ENCODE measurements at regions not wholly inside any gene's neighbourhood (a gene's known extent, or its start where the extent isn't known, plus 50 kb on each side); places are given as distances from the start of the nearest gene placed in this dataset.

DNA sequence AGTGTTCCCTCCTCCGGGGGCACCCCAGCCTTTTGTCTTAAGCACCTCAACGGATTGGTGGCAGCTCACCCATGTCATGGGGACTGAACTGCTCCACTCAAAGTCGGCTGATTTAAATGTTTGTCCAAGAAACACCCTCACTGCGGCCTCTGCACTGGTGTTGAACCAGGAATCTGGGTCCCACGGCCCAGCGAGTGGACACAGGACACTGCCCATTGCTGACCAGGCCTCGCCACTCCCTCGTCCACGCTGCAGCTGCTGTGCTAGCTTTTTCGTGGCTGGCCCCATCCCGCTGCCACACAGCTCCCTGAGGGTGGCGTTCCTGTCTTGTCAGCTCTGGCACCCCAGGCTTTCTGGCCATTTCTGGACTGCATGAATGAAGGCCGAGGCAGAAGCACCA is 646.2 kb downstream of the BRD1 start:
- no peak for DNase-seq (ENCODE audit: low read depth in 3 of 3)

DNA sequence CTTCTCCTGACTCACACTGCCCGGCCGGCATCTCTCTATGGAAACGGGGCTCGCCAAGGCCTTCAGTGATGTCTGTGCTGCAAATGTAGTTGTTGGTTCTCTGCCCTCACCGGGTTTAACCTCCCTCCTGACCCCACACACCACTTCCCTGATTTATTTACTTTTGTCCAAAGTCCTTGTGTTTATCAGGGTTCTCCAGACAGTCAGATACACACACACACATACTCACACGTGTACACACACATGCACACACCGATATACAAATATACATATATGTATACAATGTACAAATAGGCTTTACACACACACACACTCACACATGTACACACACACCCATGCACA is 647.0 kb downstream of the BRD1 start:
- DNase-seq (ENCODE audit: low read depth in 3 of 3), result no peak

DNA sequence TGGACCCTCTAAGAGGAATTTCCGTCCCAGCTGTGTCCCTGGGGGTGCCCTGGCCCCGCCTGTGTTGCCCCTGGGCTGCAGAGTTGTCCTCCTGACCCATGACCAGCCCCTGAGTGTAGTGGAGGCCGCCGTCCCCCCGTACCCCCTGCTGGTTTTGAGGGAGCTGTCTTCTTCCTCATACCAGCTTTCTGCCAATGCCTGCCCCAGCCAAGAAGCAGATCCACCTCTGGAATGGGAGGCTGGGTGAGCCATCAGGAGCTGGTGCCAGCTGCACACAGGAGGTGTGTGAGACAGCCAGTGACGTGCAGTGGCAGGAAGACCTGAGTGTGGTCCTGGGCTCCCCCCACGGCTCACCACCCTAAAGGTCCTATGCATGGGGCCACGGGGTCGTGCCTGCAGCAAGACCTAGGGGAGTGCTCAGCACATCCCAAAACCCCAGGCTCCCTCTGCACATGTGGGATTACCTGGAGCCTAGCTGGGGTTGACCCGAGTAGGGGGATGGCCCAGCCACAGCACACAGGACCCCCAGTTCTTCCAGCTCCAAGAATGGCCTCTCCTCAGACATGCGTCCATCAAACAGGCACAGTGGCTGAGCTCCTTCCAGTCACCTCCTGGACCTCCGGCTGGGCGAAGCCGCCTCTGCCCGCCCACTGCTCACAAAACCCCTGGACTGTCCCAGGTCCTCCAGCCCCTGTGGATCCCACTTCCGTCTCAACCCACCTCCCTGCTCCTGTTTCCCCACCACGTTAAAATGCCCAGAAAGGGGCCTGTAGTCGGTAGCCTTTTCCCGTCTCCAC is 647.6 kb downstream of the BRD1 start:
- no peak for DNase-seq (ENCODE audit: low read depth in 3 of 3)

DNA sequence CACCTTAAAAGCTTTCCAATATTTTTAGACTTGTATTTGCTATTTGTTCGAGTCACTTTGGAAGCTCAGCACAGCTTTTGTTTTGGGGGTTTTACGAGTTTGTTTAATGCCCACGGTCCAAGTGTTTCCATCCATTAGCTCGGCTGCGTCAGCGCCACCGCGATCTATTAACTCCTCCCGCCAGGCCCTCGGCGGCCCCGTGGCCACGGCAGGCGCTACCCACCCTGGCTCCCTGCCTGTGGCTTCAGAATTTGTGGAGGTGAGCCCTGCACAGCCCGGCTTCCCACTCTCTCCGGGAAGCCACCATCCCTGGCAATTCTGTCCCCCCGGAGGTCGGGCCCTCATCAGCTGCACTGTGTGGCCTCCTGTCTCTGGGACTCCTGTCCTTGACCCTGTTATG is 648.5 kb downstream of the BRD1 start:
- DNase-seq (ENCODE audit: low read depth in 3 of 3), result no peak

DNA sequence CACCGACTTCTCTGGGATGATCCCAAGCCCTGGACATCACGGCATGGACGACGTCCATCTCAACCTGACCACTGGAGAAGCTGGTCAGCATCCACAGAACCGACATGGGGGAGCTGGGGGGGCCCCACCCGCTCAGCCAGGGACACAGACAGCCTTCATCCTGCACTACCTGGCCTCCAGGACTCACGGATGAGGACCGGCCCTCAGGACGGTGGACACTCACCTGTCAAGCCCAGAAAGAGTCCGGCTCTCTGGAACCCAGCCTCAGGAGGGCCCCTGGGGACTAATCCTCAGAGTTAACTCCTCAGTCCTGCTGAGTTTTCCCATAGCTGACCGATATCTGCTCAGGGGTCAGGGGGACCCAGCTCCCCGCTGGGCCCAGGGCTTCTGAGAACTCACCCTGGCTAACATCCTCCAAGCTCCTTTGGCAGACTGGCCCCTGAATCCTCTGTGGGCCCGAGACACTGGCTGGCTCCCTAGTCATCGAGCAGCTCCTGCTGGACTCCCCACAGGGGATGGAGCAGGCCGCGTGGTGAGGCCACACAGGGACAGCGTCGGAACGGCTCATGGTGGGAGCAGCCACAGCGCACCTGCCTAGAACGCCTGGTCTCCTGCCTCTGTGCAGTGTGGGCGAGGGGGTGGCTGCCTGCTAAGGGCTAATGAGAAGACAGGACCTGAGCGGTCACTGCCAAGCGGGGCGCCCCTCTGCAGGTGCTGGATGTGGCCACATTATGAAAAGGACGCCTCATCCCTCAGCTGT is 649.2 kb downstream of the BRD1 start:
- DNase-seq (ENCODE audit: low read depth in 3 of 3), result no peak

DNA sequence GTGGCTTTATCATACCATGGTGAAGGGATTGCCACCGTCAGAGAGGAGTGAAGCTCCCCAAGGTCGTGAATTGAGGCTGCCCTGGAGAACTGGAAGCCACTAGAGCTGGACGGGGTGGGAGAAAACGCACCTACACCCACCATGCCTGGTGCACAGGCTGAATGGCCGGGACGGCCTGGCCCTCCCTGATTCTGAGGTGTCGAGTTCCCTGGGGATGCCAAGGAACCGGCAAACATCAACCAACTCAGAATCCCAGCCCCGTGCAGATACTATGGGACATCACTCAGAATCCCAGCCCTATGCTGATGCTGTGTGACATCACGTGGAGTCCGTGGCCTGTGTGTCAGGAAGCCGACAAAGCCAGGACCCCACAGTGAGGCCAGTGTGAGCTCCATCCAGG is 650.0 kb downstream of the BRD1 start:
- no peak for DNase-seq (ENCODE audit: low read depth in 3 of 3)

DNA sequence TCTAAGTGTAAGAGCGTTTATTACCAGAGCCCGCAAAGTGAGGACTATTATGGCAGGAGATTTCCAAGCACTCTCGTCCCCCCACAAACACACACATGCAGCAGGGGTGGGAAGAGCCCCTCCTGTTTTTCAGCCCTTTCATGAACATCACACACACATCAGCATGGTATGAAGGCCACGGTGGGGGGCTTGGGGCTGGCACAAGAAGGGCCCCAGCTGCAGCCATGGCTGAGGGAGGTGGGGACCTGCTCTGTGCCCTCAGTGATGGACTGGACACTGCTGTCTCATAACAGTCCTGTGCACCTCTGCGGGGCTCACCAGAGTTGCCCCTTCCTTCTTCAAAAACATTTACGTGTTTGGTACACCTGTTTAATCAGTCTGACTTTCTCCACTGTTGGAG is 650.7 kb downstream of the BRD1 start:
- no peak for DNase-seq (ENCODE audit: low read depth in 3 of 3)

DNA sequence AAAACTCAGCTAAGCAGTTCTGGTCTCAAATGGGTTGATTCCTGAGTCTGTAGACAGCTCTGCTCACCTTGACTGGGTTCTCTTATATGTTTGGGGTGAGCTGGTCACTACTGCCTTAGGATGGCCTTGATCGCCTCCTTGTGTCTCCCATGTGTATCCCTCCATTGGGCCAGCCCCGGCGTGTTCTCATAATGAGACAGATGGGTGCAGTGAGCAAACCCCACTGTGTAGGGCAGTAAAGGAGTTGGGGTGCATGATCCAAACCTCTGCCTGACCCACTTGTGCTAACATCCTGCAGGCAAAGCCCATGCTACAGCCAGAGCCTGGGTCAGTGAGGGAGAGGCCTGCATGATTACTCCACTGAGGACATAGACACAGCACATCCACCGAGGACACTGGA is 657.6 kb downstream of the BRD1 start:
- no peak for DNase-seq (ENCODE audit: low read depth in 3 of 3)

DNA sequence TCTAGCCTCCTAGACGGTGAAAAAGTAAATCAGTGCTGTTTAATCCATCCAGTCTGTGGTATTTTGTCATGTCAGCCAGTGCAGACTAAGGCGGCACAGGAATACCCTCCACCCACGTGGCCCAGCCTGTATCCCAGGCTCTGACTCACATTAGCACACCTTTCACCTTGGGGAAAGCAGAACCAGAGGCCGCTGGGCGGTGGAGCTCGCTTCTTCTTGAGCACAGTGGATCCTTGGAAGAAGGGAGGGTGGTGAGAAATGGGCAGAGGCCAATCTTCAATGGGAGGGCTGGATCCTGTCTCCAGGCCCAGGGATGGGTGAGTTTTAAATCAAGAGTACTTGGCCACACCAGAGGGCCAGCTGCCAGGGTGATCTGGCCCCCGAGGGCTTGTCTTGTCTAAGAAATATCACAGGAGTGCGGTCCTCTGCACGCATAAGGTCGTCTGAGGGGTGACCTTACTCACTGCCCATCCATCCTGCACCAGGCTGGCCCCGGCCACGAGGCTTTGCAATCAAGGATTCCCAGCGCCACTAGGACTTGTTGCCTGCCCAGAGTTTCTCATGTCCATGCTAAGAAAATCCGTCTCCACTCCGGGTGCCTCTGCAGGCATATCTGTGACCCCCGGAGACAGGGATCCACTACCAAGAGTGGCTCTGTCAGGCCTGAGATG is 658.5 kb downstream of the BRD1 start:
- no peak for DNase-seq (ENCODE audit: low read depth in 3 of 3)

DNA sequence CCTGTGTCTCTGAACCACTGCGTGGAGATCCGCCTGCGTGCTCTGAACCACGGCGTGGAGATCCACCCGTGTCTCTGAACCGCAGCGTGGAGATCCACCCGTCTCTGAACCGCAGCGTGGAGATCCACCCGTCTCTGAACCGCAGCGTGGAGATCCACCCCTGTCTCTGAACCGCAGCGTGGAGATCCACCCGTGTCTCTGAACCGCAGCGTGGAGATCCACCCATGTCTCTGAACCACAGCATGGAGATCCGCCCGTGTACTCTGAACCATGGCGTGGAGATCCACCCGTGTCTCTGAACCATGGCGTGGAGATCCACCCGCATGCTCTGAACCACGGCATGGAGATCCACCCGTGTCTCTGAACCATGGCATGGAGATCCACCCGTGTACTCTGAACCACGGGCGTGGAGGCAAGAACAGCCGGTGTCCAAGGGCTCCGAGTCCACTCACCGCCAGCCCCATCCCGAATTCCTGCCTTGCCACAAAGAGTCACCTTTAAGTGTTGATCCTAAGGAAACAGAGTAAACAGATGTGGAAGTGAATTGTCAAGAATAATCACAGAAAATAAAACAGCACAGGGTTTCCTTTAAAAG is 659.4 kb downstream of the BRD1 start:
- DNase-seq (ENCODE audit: low read depth in 3 of 3), result no peak

DNA sequence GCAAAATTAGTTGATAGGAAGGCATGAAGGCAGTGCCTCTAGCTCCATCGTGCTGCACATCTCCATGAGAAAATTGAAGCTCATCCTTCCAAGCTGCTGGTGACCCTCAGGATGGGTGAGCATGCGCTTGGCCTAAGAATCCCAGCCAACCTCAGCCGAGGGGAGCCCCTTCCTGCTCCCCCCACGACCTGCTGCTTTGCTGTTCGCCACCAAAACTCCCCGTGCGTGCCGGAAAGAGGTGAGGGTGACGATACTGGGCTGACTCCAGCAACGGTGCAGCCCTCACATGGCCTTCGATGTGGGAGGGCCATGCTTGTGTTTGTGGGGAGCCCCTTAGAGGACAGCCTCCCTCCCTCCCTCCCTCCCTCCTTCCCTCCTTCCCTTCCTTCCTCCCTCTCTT is 660.9 kb downstream of the BRD1 start:
- DNase-seq (ENCODE audit: low read depth in 3 of 3), result no peak

DNA sequence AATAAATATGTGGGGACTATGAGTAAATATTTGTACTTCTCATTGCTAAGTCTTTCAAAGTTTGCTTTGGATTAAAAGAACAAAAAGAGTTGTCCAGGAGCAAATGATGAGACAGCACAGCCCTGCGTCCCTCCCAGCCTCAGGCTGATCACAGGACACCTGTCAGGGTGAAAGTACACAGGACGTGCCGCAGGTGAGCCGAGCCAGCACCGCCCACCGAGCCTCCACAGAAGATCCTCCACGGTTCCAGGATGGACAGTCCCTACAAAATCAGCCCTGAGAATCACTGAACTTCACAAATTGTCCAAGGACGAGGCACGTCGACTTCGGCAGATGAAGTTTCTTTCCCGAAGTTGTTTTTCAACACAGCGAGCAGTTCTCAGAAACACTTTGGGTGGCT is 661.5 kb downstream of the BRD1 start:
- DNase-seq (ENCODE audit: low read depth in 3 of 3), result no peak

DNA sequence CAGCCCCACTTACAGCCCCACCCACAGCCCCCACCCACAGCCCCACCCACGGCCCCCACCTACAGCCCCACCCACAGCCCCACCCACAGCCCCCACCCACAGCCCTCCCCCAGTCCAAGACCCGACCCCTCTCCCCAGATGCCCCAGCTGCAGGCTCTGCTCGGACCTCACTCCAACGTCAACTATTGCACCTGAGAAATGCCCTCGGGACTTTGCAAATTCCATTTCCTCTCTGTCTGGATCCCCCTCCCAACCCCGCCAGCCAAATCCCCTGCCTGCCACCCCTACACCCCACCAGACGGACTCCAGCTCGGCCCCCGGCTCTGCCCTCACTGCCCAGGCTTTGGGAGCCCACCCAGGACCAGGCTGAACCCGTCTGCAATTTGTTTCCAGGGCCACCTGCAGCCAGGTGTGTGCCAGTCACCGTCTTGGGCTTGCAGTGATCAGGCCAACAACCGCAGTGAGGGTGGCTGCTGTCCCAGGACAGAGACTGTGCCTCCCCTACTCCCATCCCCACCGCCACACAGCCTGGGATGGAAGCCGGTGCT is 662.8 kb downstream of the BRD1 start:
- DNase-seq (ENCODE audit: low read depth in 3 of 3), result no peak

DNA sequence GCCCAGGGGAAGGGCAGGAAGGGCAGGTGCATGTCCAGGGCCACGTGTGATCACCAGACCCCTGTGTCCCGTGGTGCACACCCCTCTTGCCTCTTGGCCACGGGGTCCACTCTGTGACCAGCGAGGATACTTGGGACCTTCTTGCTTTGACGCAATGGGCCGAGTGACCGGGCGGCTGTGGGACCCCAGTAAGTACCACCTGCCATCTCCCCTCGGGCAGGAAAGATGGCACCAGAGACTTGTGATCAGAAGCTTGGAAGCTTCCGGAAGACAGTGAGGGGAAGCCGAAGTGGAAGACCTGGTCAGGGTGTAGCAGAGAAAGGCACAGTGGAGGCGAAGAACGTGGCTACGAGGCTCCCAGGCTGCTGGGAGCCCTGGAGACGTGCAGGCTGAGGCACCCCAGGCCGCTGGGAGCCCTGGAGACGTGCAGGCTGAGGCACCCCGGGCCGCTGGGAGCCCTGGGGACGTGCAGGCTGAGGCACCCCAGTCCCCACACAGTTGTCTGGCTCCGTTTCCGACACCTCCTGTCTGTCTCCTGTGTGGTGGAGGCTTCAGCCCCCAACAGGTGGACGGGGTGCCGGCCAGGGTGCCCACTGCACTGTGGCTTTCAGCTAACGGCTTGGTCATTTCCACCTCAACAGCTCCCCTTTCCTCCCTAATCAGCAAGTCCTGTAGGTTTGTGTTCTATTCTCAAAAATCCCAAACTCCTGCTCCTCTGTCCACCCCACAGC is 663.5 kb downstream of the BRD1 start:
- no peak for DNase-seq (ENCODE audit: low read depth in 3 of 3)

DNA sequence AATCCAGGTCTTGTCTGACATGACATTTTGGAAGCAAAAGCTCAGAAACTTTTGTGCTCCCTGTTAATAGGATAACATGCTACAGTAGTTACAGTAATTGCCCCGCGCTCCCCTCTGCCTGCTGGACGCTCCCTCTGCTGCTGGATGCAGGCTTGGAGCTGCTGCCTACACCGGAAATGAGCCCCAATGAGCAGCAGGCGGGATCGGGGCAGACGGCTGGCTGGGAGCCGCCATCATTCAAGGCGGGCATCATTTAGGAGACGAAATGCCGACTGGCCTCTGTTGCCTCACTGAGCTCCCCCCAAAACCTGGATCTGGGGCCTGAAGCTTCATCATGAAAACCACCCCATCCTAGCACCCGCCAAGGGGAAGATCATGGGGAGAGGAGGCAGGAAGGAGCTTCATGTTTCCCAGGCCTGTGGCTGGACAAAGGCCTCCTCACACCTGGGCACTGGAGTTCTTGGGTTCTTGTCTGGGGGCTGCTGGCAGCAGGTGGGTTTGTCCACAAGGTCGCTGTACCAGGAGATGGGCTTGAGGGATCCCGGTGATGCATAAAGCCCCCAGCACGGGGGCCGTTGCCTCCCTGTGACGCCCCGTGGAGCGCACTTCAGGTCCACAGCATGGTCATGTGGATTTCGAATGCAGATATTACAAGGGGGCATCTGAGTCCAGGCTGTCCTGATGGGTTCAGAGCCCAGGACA is 664.3 kb downstream of the BRD1 start:
- no peak for DNase-seq (ENCODE audit: low read depth in 3 of 3)

DNA sequence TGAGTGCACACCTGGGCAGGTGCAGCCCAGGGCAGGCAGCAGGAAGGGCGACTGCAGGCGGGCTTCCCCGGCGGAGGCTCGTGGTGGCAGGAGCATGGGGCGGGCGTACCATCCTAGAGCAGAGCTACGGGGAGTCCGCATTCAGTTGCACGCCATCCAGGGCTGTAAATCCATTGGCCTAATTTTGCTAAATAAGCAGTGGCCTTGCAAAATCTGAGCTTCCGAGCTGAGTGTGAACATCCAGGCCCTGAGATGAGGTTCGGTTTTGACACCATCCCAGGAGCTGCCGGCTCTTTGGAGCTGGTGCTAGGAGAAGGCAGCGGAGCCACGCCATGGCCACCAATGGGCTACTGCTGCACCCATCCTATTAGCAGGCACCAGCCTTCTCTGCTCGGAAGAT is 664.8 kb downstream of the BRD1 start:
- DNase-seq (ENCODE audit: low read depth in 3 of 3), result no peak

DNA sequence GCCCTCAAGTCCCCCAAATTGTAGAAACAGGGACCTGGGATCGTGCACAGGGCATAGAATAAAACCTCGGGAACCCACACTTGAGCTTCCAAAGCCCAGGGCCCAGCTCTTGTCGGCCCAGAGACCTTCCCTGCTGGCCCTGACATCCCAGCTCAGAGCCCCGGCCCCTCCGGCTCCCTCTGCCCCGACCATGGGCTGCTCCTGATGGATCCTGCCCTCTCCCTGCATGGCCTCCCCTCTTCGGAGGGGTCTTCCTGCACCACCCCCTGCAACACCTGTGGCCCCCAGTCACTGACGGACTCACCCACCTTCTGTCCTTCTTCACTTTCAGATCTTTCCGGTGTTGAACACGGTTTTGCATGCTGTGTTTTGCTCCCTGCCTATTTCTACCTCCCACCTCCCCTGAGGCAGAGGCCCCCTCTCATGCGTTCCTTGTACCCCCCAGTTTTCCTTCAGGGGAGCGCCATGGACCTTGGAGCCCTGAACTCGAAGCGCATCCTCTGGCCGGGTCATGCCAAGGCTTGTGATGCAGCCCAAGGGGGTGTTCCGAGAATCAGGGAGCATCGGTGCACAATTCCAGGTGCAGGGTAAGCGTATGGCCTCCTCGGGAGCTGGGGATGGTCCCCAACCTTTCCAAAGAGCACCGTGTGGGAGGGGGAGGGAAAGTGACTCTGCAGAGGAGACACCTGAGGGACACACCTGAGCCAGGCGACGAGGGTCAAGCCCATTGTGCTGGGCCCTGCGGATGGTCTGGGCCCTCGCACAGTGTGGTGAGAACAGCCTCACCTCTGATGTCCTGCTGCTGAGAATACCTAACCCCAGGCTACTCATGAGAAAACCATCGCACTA is 666.4 kb downstream of the BRD1 start:
- DNase-seq (ENCODE audit: low read depth in 3 of 3), result no peak

DNA sequence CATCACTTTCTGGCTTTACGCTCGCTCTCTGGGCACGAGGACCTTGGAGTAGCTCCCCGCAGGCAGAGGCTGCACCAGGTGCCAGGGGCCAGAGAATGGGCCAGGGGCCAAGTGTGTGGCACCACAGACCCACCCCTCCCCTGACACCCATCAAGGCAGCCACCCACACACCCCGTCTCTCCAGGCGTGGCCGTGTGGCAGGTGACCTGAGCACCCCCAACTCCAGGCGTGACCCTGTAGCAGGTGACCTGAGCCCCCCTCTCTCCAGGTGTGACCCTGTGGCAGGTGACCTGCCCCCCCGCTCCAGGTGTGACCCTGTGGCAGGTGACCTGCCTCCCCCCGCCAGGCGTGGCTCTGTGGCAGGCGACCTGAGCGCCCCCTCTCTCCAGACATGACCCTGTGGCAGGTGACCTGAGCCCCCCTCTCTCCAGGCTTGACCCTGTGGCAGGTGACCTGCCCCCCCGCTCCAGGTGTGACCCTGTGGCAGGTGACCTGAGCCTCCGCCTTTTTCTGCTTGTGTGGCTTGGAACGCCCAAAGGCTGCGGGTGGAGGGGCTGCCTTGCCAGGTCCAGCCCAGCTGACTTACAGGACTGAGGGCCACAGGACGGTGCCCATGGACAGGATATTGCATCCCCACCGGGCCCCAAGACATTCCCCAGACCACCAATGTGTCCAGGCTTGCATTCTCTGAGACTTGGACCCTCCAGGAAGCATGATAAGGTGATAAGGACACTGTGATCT is 667.2 kb downstream of the BRD1 start:
- DNase-seq (ENCODE audit: low read depth in 3 of 3), result no peak

DNA sequence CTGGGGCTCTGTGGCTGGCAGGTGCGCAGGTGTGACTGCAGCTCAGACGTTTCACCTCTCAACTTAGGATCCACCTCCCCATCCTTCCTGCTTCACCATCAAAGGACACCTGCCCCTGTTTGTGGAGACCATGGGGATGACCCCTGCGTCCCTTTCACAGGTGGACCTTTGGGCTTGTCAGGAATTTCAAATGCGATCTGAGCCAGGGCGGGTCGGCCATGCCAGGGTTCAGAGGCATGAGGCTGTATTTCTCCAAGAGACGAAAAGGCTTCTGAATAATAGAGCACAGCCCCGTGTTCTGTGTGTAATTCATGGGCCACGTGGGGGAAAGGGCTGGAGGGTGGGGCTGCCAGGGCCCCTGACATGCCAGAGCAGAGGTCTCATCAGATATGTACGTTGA is 668.0 kb downstream of the BRD1 start:
- no peak for DNase-seq (ENCODE audit: low read depth in 3 of 3)
